Cardiac fibroblast (primary cell): ENCODE measurements at regions not wholly inside any gene's neighbourhood (a gene's known extent, or its start where the extent isn't known, plus 50 kb on each side); places are given as distances from the start of the nearest gene placed in this dataset.

Experiments
- DNase-seq, 2 donors: peaks; one replicate each; pipeline versions ENCODE4 v3.0.0 to v3.0.0-alpha.2; 2010; ENCODE audit warnings: low read depth in 2 of 2
- H3K4me3 ChIP-seq, 2 donors: replicated peaks in 1 of 2; 1 replicate in 1 of 2; 2 replicates in 1 of 2; pipeline ENCODE4 v1.5.1; 2011; ENCODE audit warnings: low read depth in 2 of 2, low read length in 2 of 2, mild to moderate bottlenecking in 2 of 2, moderate library complexity in 1 of 2
- TF ChIP-seq, protein P1 (sequence below): IDR thresholded peaks from one replicate; pipeline ENCODE4 v1.5.1; 2011; ENCODE audit warnings: low read depth, mild to moderate bottlenecking, low read length, inconsistent platforms

DNA sequence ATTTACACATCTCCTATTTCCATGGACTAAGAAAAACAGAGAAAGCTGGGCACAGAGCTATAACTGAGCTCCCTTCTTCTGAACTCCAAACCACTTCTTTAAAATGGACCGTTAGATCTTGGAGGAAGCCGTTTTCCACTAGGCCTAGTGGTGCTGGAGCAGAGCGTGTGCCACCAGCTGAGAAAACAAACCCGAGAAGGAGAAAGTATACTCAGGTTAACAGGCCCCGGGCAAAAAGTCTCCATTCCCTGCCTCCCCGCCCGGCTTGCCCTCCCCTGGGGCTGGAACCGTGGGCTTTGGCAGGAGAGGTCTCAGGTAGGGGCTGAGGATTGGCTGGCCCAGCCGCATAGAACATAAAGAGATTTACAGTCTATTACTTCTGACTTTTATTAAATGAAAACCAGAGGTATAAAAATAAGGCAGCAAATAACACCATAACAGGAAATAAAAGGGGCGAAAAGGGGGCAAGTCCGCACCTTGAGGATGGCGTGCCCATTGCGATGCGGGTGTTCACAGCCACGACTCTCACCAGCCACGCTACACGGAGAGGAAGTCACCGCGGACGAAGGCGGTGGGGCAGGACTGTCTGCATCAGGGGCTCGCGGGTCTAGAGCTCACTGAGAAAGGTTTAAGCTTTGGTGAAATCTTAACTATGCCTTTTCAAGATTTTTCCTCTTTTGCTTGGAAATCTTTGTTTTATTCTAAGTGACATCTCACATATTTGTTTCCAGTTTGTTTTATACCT, 191.2 kb upstream of the GMDS start:
- DNase-seq: no peak
- TF ChIP-seq, protein P1, sequence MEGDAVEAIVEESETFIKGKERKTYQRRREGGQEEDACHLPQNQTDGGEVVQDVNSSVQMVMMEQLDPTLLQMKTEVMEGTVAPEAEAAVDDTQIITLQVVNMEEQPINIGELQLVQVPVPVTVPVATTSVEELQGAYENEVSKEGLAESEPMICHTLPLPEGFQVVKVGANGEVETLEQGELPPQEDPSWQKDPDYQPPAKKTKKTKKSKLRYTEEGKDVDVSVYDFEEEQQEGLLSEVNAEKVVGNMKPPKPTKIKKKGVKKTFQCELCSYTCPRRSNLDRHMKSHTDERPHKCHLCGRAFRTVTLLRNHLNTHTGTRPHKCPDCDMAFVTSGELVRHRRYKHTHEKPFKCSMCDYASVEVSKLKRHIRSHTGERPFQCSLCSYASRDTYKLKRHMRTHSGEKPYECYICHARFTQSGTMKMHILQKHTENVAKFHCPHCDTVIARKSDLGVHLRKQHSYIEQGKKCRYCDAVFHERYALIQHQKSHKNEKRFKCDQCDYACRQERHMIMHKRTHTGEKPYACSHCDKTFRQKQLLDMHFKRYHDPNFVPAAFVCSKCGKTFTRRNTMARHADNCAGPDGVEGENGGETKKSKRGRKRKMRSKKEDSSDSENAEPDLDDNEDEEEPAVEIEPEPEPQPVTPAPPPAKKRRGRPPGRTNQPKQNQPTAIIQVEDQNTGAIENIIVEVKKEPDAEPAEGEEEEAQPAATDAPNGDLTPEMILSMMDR: no peak
- no peak overlapping the region for H3K4me3 ChIP-seq

DNA sequence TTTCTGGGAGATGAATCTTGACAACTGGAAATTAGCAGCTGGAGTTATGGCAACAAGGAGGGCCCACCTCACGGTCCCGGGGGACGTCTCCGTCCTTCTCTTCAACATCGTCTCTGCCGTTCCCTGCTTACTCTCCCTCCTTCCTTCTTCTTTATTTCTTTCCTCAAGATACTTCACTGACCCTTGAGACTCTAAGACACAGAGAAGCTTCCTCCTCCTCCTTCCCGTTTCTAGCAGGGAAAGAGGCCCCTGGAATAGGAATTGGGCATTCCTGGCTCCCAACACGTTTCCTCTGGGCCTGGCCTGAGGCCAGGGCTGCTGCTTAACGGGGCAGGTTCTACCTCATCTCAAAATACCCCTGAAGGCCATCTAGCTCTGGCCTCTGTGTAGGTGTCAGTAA, 189.9 kb upstream of the GMDS start:
- no peak for DNase-seq
- no peak overlapping the region for H3K4me3 ChIP-seq
- TF ChIP-seq, protein P1: no peak

DNA sequence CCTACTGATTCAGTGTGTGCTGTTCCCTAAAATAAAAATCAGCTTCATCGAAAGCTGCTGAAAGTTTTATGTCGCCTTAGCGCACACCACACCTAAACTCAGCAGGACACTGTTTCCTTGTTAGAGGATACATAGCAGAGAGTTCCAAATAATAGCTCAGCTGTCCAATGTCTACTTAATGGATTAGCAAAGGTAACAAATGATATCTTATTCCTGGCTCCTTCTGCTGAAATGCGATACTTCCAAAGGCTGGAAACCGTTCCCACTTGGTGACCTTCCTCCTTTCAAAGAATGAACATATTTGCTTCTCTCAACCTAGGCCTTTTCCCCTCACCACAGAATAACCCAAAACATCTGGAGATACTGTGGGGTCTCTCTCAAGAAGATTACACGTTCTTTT, 189.5 kb upstream of the GMDS start:
- TF ChIP-seq, protein P1: no peak
- no peak overlapping the region for H3K4me3 ChIP-seq
- DNase-seq: no peak

DNA sequence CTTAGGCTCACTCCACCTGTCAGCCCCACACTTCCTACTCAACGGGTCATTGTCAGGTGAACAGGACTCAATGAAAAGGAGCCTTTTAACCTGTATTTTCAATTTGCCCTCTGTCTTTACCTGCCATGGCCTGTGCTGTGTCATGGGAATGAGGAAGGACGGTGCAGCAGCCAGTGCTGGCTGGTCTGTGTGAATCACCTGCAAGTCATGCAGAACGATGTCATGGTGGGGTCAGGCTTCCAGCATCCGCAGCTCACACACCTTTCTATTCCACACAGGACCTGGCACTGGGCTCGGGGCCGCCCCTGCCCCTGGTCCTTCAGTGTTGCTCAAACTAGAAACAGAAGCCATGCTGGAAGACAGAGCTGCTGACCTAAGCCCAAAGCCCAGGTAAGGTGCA, 188.7 kb upstream of the GMDS start:
- TF ChIP-seq, protein P1: no peak
- no peak overlapping the region for H3K4me3 ChIP-seq
- DNase-seq: no peak

DNA sequence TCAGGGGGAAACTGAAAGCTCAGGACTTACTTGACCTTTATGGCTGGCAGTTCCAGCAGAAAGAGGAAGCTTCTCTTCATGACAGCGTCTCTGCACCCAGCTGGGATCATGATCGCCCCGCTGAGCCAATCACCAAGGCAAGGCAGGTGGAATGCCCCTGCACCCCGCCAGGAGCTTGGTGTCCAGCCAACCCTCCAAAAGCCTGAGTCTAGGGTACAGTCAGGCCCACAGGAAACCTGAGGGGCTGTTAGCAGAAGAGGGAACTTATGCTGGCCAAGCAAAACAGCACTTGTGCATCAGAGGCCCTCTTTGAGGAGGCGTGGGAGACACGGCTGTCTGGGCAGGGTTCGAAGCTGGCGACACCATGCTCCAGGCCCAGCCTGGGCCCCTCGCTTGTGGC, 188.3 kb upstream of the GMDS start:
- TF ChIP-seq, protein P1: no peak
- no peak for DNase-seq
- H3K4me3 ChIP-seq: no peak overlapping the region

DNA sequence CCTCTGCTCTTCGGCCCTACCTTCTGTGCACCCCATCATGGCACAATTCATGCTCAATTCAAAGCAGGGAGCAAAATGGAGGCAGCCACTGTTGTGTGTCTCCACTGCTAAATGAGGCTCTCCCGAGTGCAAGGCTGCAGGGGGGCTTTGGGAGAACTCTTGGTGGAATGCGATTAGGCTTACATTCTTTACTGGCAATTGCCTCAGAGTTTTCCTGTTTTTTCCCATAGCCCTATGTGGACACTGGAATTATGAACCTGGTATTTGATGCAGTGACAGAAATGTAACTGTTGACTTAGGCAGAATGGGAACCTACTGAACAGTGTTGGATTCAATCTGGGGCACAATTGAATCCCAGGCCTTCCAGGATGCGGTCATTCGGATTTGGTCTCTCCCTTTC, 187.9 kb upstream of the GMDS start:
- no peak for DNase-seq
- H3K4me3 ChIP-seq: no peak overlapping the region
- TF ChIP-seq, protein P1: no peak

DNA sequence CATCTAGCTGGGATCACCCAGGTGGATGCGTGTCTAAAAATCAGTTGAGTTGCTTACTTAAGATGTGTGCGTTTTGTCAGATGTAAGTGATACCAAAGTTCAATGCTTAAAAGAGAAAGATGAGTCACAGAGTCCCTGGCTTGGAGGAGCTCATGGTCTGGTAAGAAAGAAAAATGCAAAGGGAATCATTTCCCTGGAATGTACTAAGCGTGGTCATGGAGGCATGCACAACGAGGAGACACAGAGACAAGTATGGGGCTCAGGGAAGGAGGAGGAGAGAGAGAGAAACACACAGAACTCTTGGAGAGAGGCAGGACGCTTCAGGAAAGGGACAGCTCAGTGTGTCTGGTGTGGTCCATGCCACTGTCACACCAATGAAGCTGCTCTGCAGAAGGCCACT, 186.9 kb upstream of the GMDS start:
- no peak overlapping the region for H3K4me3 ChIP-seq
- TF ChIP-seq, protein P1: no peak
- peak; percentile 73 to 89 for DNase-seq
